ENCODE measurements at regions not wholly inside any gene's neighbourhood (a gene's known extent, or its start where the extent isn't known, plus 50 kb on each side); places are given as distances from the start of the nearest gene placed in this dataset.

GRCh38 chr11:70692131-70692530 lies 293.8 kb downstream of the CTTN start:
- TF ChIP-seq CTCF (IDR thresholded peaks at IDR 0.05) (no peak), ZFX (IDR thresholded peaks at IDR 0.05; ENCODE audit: borderline replicate concordance) (no peak)
